ENCODE measurements at regions not wholly inside any gene's neighbourhood (a gene's known extent, or its start where the extent isn't known, plus 50 kb on each side); places are given as distances from the start of the nearest gene placed in this dataset.

GRCh38 chr1:86640161-86640670 is 64.2 kb upstream of the SH3GLB1 start:
- TF ChIP-seq FOXM1 (IDR thresholded peaks at IDR 0.05; ENCODE audit: borderline replicate concordance), result no peak
- no peak for TF ChIP-seq BHLHE40 (IDR thresholded peaks at IDR 0.05; ENCODE audit: borderline replicate concordance)
- no peak for TF ChIP-seq NFRKB (IDR thresholded peaks at IDR 0.05)
- TF ChIP-seq TARDBP (IDR thresholded peaks at IDR 0.05), result no peak
- no peak for TF ChIP-seq HDGF (IDR thresholded peaks at IDR 0.05; ENCODE audit: borderline replicate concordance)
- TF ChIP-seq CTBP1 (IDR thresholded peaks at IDR 0.05; ENCODE audit: borderline replicate concordance), result no peak
